ENCODE measurements at regions not wholly inside any gene's neighbourhood (a gene's known extent, or its start where the extent isn't known, plus 50 kb on each side); places are given as distances from the start of the nearest gene placed in this dataset.
"Not testable (repeated sequence)": the region's sequence is repeated elsewhere in the genome, so short reads cannot be mapped to it uniquely, and the experiment has no call there.

DNA sequence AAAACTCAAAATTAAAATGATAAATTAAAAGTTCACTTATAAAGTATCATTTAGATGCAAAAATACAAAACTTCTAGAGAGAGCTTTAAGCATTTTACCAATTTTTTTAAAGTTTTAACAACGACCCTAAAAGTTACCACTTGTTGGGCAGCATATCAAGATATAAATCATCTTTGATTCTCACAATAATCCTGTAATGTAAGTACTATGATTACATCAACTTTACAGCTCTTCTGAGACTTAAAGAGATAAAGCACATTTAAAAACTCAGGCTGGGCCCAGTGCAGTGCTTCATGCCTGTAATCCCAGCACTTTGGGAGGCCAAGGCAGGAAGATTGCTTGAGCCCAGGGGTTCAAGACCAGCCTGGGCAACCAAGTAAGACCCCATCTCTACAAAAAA lies 202.7 kb upstream of the GPC6 start:
- DNase-seq = no peak

DNA sequence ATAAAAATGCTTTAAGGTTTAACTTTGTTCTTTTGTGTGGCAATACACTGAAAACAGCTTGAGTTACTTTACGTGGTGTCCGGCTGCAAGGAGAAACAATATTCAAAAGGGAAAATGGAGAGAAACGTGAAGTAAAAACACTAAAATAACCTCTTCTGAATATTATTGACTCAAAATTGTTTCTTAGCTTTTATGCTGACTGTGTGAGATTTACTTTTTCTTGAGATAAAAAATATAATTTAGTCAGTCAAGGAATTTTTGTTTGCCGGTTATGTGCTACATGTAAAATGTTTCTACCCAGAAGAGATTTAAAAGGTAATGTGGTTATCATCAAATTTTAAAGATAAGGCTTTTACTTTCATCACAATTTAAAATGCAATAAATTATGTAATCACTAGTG lies 200.6 kb upstream of the GPC6 start:
- no peak for DNase-seq

DNA sequence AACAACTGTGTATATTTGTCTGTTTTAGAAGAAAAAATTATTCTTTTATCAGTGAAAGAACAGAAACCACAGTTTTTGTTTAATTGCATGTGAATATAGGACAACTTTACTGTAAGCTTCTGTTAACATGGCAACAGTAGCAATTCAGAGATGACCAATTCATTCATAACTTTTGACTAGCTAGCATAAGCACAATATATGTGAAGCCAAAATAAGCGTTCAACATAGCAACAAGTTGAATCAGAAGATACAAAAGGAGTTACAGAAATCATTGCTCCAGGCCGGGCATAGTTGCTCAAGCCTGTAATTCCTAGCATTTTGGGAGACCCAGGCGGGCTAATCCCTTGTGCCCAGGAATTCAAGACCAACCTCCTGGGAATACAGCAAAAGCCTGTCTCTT lies 197.1 kb upstream of the GPC6 start:
- no peak for DNase-seq

DNA sequence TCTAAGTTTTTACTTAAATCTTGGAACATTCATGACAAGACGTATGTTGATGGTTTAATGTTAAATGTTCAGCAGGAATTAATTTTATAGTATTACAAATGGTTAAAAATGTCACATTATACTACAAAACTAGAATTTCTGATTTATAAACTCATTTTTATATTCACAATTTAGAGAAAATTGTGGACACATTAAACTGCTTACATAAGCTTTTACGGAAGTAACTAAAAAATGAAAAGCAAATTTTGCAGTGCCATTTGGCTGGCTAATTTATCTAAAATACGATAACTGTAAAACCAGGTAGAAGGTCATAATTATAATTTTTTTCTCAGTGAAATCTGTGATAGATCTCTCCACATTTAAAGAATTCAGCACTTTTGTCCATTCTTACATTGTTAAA lies 190.2 kb upstream of the GPC6 start:
- no peak for DNase-seq

DNA sequence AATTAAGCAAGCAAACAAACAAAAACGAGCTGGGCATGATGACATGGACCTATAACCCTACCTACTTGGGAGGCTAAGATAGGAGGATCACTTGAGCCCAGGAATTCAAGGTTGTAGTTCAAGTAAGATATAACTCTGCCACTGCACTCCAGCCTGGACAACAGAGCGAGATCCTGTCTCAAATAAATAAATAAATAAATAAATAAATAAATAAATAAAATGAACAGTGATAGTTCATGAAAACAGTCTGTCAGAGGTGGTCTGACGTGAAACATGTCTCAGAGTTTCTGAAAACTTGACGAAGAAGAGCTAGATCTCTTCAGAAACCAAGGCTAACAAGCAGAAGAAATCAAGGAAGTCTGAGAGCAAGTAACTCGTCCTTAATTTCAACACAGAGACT lies 188.8 kb upstream of the GPC6 start:
- DNase-seq = no peak

DNA sequence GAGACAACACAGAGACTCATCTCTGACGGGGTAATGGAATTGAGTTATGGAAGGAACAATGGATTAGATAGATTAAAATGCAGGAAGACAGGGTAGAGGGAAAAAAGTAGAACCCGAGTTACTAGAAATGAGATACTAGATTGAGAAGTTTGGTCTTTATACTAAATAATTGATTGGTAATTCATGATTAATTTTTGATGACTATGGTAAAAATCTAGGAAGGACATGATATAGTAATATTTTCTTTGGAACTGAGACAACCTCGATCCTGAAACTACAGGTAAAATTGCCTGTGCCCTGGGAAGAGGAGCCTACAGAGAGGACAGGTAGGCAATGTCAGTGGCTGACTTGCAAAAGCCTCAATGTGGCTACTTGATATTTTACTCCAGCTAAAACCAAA lies 188.4 kb upstream of the GPC6 start:
- DNase-seq = no peak

DNA sequence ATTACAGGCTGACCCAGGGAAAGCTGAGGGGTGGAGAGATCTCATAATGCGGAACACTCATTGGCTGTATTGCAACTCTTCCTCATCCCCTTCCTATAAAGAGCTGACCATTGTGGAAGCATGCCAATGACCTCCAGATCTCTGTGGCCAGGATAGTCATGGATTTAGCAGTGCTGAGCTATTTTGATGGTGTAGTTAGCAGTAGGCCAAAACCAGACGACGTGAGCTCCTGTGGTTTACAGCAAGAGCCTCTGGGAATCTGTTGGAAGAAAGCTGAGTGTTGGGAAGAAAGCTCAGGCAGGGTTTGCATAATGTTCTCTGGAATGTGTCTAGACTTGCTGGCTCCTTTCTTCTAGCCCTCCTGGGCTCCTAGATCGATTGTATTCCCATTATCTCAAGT lies 187.5 kb upstream of the GPC6 start:
- no peak for DNase-seq

DNA sequence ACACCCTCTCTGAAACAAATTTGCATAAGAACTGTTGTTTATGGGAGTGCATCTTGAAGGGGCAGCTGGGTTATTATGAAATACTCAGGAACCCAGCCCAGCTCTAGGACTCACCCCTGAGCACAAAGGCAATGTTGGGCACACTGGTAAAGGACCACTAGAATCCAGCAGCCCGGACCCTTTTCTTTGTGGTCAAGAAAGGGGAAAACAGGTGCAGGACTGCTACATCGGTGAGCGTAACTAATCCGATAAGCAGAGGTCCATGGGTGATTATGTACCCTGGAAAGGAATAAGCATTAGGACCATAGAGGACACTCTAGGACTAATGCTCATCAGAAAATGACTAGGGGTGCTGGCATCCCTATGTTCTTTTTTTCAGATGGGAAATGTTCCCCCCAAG lies 185.0 kb upstream of the GPC6 start:
- DNase-seq = not testable (repeated sequence)

DNA sequence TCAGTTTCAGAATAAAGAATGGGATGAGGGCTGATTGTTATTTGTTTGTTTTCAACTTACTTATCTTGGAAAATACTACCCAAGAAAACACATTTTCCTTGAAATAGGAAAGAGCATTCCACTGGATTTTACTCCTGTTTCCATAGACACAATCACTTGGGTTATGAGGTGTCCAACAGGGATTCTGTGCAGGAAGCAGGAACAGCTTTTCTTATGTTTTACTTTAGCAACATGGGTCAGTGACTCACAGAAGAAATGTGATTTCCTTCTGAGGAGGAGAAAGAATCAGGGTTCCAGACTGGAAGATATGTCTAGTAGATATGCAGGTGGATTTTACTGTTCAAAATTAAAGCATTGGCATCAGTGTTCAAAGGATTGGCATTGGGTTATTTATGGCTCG lies 180.8 kb upstream of the GPC6 start:
- DNase-seq = no peak

DNA sequence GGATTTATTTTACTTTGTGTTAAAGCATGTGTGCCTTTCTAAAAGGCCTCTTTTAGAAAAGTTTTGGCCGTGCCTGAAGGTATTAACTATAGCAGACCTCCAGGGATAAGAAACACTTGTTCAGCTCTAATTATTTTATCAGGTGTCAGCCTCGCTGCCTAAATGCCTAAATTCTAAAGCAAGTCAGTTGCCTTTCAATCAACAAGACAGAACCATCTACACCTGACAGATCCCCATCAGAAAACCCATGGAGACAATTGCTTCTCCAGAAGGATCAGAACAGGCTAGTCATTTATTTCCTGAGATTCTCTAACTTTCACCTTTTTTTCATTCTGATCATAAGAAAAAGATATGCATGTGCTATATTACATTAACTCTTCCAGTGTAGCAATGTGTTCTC lies 171.4 kb upstream of the GPC6 start:
- DNase-seq = no peak

DNA sequence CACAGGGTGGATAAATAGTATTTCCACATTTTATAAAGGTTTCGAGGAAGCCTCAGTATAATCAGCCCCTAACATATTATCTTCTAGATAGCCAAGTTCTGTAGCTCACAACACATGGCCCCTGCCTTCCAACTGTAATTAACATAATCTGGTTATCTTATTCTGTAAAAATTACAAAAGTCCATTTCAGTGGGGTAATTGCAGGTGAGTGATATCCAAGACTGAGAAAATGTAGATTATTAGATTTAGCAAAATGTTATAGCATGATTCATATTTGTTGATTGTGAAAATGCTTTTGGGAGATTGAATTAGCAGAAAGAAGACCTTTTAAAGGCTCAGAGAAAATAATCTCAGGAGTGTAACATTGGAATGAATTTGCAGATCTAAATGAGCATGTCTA lies 168.3 kb upstream of the GPC6 start:
- DNase-seq = no peak

DNA sequence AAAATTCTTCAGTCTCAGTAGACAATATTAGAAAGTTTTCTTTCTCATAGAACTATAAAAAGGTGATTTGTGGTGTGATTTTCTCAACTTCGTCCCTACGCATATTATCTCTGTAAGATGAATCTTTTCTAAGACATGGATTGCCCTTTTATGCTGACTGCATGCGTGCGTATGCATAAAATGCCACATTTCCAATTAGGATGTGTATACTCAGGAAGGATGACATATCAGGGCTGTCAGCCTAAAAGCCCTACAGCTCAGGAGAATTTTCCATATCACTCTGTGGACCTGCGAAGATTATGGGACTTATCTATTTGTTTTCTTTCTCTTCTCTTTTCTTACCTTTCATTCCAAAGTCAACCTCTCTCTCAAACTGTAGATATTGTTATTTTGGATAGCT lies 166.5 kb upstream of the GPC6 start:
- DNase-seq = no peak

DNA sequence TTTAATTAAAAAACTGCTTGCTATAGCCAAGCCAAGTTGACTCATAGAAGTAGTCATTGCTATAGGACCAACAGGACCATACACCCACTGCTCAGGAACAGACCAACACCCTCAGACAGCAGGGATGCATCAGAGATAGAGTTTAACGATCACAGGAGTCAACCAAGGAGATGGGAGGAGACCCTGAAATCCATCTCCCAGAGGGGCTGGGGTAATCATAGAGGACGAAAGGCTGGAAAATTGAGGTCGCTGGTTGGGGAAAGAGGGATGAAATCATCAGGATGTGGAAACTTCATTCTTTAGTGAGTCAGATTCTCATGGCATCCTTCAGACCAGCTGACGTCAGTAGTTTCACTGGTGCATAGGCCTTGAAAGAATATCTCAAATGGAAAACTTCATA lies 160.4 kb upstream of the GPC6 start:
- no peak for DNase-seq

DNA sequence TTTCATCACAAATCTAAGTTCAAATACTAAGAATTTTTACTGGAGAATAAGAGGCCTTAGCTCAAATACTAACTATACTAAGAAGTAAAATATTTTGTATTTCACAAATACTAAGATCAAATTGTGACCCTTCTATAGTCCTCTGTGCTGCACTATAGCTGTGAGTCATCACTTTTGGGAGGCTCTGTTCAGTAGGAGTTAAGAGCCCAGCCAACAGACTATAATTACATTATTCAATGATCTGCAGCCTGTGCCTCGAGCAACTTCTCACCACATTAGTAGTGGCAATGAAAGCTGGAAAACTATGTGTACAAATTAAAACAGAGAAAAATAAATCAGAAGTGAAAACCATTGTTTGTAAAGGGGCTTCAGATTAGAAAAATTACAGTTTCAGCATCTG lies 147.3 kb upstream of the GPC6 start:
- no peak for DNase-seq

DNA sequence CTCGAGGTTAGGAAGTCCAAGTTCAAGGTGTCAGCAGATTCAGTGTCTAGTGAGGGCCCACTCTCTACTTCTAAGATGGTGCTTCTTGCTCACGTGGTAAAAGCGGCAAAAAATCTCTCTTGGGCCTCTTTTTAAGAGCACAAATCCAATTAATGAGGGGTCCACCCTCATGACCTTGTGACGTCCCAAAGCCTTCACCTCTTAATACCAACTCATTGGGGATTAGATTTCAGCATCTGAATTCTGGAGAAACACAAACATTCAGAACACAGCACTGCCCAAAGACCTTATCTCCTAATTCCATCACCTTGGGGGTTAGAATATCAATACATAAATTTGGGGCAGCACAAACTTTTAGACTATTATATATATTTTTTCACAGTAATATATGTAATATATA lies 146.4 kb upstream of the GPC6 start:
- DNase-seq = no peak

DNA sequence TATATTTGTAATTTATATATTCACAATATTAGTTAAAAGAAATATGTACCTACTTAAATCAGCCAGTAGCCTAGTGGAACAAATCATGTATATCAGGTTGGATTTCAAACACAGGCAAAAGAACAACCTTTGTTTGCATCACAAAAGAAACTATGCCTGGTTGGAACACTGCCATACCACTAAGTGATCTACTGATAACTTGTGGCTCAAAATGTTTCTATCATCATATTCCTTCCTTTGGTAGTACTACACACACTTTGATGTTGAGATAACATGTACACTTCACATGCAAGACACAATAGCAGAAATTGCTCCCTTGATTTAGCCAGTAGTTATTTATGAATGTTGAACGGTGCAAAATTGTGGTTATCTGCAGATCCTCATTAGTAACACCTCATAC lies 146.0 kb upstream of the GPC6 start:
- DNase-seq = no peak

DNA sequence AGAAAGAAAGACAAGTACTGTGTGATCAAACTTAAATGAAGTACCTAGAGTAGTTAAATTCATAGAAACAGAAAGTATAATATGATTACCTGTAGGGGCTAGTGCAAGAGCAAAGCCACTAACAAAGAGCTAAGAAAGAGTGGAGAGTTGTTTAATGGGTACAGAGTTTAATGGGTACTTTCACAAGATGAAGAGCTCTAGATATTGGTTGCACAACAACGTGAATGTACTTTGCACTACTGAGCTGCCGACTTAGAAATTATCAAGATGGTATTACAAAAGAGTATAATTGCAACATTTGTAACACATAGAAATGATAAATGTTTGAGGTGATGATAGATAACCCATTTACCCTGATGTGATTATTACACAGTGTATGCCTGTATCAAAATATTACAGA lies 140.3 kb upstream of the GPC6 start:
- DNase-seq = no peak

DNA sequence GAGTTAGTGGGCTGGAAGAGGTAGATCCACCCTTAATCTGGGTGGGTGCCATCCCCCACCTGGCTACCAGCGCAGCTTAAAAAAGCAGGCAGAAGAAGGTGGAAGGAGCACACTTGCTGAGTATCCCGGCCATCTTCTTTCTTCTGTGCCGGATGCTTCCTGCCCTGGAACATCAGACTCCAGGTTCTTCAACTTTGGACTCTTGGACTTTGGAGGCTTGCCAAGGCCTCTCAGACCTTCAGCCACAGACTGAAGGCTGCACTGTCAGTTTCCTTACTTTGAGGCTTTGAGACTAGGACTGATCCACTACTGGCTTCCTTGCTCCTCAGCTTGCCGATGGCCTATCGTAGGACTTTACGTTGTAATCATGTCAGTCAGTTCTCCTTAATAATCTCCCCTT lies 127.6 kb upstream of the GPC6 start:
- DNase-seq = no peak

DNA sequence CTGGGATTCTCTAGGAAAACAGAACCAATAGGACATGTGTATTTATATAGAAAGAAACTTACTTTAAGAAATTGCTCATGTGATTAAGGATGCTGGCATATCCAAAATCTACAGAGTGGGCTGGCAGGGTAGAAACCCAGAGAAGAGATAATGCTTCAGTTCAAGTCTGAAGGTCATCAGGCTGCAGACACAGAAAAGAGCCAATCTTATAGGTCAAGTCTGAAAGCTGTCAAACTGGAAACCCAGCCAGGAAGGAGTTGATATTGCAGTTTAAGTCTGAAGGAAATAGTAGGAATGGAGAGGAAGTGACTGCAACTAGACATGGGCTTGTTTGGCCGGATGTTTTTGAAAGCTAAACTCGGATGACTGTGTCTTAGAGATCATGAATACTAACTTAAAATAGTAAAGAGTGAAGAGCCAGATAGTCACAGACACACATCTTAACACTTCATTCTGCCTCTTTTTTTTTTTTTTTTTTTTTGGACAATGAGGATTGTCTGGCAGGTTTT lies 125.3 kb upstream of the GPC6 start:
- DNase-seq = no peak

DNA sequence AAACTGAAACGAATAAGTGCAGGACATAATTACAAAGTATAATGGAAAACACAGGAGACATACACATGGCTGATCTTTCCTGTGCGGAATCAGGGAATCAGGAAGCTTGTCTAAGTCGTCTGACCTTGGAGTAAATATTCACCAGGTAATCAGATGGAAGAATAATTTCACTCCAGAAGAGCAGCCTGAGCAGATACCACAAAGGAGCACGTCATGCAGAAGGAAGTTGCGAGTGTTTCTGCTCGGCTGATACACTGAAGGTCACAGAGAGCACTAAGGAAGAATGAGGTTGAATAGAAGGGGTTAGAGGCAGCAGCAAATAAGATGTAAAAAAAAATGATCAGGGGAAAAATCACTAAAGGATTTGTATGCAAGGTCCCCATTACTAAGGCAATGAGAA lies 122.3 kb upstream of the GPC6 start:
- DNase-seq = peak; percentile 52

DNA sequence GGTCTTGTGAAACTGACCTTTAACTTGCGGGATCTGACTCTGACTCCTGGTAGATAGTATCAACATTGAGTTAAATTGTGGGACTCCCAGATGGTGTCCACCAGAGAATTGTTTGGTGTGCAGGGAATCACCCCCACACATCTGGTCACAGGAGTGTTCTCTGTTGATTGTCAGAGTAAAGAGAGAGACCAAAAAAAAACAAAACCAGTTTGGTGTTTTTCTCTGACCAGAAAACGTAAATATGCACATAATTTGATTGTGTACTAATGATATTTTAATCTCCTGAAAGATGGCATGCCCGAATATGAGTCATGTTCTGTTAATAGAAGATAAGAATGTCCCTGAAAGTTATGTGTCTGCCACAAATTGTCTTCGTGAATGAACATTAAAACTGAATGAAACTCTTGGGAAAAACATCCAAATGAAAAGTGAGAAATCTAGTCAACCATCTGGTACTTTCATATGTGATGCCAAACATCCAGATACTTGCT lies 118.5 kb upstream of the GPC6 start:
- peak; percentile 45 for DNase-seq

DNA sequence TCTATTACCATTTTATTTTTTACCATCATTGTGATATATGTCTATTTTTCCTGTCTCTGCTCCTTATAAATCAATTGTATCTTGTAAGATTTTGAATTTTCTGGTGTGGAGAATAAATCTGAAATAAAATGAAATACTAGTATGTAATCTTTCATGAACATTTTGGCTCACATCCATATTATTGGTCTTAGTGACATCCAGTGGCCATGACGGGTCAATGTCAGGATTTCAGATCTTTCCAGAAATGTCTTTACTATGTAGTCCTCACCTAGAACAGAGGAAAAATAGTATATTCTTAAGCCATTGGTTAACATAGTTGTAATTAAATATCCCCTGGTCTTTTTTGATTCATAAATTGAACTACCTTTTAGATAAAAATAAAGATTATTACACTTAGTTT lies 109.8 kb upstream of the GPC6 start:
- no peak for DNase-seq

DNA sequence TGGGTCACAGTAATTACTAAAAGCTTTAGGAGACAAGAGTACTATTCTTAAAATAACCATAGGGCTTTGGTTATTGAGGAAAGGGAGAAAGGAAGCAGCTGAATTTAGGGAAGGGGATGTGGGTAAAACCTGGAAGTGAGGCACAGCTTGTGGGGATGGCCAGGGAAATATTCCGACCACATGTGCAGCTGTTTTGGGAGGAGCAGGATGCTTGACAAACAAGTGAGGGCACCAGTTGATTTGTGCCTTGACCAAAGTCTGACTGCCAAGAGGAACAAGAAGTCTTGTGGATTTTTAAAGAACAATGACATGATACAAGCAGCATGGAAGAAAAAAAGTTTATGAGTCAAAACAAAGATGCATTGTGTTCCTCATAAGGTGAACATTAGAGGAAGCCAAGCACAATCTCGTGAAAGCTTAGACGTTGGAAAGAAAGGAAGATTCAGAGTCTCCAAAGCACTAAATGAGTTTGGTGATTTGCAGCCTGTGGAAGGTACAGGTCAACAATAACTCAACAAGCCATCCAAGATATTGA lies 108.5 kb upstream of the GPC6 start:
- no peak for DNase-seq

DNA sequence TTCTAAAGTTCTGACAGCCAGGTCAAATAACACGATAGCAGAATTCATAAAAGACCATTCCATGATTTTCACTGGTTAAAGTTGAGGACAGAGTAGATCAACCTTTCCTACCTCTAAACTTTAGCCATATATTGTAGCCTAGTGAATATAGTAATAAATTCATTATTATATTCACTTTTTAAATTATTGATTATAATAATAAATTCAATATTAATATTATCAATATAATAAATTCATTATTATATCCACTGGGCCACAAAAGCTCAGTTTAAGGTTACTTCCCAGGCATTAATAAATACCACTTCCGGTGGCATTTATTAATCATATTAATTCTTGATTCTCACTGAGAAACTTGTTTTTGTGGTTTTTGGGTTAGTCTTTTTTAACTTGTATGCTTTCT lies 85.7 kb upstream of the GPC6 start:
- no peak for DNase-seq

DNA sequence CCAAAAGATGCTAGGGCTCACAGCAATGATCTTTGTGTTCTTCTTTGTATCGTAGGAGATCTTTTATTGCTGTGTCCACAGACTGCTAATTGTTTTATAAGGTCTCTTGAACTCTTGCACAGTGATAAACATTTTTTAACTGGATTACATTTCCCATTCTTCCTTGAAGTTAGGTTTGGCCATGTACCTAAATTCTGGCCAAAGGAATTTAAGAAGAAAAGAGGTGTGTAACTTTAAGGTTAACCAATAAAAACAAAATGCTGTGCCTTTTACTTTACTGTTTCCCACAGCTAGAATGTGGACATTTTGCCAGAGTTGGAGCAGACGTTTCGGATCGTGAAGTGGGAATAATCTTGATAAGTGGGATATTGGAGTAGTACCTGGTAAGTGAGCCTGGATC lies 82.6 kb upstream of the GPC6 start:
- no peak for DNase-seq

DNA sequence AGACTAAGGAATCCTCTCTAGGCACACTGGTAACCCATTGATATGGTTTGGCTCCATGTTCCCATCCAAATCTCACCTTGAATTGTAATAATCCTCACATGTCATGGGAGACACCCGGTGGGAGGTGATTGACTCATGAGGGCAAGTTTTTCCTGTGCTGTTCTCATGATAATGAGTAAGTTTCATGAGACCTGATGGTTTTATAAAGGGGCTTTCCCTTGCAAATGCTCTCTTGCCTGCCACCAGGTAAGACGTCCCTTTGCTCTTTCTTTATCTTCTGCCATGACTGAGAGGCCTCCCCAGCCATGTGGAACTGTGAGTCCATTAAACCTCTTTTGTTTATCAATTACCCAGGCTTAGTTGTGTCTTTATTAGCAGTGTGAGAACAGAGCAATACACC lies 81.4 kb upstream of the GPC6 start:
- no peak for DNase-seq

All from NCI-H2171 treated with DMSO at 0.1 percent for 48 hours (cell line).